HG03135 (cell line): ENCODE measurements at regions not wholly inside any gene's neighbourhood (a gene's known extent, or its start where the extent isn't known, plus 50 kb on each side); places are given as distances from the start of the nearest gene placed in this dataset.

Experiments used
- ATAC-seq: cut with Tn5 transposase; IDR thresholded peaks from one replicate; pipeline ENCODE4 v1.9.1; 2021; ENCODE audit warnings: mild to moderate bottlenecking, moderate library complexity; ENCODE audit not compliant: unreplicated experiment

DNA sequence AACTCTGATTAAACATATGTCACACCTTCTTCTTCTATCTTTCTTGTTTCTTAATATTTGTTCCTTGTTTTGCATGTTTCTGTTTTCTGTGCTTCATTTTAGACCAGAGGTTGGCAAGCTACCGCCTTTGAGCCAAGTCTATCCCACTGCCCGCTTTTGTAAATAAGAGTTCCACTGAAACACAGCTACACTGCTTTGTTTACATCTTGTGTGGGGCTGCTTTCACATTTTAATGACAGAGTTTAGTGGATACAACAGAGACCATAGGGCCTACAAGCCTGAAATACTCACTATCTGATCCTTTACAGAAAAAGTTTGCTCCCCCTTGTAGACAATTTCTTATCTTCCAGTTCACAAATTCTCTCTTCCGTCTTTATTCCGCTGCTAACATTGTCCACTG, 109.4 kb upstream of the SPACA1 start:
- ATAC-seq = no peak

DNA sequence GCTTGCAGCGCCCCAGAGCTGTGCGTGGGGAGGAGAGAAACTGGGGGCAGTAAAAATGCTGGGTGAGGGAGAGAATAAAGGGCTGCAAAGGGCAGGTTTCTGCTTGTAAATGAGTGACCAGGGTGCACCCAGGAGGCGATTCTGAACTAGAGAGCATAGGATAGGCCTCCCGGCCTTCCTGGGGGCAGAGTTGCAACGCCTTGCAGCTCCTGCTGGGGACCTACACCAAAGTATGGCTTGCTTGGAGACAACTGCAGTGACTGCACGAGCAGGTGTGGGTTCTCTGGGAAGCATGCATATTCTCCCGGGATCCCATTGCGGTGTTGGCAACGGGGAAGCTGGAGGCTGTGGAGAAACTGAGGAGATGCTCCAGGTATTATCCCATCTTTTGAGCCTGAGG, 111.6 kb upstream of the SPACA1 start:
- ATAC-seq = no peak

DNA sequence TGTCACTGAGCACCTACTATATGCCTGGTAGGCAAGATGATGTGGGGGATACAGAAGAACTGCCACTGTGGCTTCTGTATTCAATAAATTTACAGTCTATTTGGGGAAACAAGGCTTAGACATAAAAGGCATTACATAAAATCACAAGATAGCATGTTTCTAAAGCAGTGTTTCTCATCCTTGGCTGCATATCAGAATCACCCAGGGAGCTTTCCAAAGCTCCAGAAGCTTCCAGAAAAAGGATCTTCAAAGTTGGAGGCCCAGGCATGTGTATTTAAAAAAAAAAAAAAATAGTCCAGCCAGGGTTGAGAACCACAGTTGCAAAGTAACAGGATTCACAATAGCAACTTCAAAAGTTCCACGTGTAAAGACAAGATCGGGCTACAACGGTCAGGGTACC, 112.4 kb upstream of the SPACA1 start:
- ATAC-seq = no peak

DNA sequence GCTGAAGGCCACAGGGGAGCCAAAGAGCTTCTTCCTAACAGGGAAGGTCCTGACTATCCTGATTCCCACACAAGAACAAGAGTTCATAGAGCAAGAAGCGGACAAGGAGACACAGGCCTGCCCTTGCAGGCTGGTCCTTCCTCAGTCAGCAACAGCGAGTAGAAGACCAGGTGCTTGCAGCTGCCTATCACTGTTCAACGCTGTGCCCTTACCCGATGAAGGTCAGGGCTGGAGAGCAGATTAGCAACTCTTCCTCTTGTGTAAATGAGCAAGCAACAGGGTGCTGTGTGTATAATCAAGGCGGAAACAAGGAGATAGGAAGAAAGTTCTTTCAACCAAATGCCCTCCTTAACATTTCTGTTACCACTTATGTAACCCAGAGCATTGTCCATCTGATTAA, 115.3 kb upstream of the SPACA1 start:
- ATAC-seq = no peak

DNA sequence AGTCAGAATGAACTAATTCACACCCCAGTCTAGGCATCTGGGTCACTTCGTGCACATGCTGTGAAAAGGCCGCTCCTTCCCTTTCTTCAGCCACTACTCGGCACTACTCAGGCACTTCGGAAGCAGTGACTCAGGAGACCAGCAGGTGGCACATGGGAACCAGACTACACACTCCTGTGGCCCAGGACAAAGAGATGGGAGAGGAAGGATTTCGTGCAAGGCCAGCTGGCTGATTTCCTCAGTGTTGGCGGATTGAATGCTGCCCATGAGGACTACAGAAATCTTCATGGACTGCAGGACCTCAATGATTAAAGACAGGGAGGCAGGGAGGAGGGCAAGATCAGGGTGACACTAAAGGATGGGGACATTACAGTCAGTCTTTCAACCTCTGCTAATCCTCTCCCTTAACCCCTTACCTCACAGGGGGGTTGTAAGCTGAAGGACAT, 117.8 kb upstream of the SPACA1 start:
- ATAC-seq = no peak

DNA sequence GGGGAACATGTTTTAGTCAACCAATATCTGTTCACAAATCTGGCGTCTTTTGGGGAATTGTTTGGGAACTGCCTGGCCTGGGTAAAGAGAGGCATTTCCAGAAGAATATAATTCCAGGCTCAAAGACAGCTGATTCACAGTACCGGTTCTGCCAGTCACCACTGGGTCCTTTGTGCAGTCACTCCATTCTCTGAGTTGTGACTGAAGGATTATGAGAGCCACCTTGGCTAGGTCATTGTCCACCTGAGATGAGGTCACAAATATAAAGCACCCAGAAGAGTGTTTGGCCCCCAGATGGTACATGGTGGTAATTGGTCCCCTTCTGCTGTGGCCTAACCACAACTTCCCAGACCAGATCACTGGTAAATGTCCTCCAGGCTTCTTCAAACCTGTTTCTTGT, 121.0 kb upstream of the SPACA1 start:
- ATAC-seq = no peak

DNA sequence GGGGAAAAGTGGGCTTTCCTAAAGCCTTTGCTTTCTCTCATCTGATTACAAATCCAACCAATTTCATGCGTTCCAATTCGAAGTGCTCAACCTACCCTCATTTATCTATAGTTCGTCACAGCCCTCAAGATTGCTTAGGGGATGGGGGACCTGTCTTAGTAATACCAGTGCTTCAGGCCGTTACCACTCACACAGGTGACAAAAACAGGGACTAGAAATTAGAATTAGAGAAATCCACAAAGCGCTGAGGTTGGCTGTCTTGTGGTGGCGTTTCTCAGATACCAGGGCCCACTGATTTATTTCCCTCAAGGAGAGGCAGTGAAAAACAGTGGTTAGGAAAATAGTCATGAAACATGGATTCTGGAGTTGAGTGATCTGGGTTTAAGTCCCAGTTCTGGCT, 121.6 kb upstream of the SPACA1 start:
- no peak for ATAC-seq

DNA sequence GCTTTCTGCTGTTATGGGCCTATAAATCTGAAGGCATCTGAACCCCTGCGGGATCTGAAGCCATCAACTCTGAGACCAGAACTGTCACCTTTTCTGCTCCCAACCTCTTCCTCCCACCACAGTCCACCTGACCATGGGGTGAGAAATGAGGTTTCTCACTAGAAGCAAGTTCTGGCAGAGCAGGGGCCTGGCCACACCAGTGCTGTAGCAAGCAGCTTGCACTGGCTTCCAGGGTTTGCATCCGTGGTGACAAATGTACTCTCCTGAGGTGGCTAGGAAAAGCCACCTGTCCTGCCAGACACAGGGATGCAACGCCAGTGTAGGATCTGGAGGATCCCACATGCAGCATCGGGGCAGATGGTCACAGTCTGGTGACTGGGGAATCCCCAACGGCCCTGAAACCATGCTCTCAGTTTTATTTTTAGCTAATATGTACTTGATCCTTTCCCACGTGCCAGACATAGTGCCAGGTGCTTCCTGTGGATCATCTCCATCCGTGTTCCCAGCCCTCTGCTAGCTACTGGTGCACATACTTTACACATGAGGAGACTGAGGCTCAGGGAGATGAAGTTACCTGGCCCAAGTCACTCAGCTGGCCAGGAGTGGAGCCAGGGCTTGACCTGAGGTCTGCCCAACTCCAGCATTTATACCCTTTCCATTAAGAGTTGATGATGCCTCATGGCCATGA, 122.1 kb upstream of the SPACA1 start:
- peak; percentile 50 for ATAC-seq

DNA sequence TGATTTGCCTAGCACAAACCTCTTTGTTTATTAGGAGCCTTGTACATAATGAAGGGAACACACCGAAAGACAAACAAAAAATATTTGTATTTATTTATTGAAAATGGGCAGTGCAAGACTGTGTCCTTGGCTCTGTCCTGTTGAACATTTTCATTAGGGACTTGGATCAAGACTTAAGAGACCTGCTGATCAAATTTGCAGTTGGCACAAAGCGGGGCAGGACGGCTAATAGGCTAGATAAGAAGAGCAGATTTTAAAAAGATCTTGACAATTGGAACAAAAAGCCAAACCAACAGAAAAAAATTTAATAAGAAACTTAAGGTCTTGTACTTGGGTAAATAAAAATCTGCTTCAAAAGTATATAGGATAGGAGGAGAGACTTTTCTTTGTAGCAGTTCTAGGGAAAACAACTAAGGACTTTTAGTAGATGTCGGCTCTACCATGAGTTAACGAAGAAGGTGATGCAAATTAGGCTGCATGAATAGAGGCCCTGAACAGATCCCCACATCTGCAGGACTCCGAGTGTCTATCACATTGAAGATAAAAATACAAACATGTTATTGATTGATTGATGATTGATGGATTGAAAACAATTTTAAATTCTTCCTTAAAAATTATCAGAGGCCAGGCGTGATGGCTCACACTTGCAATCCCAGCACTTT, 124.1 kb upstream of the SPACA1 start:
- ATAC-seq = no peak

DNA sequence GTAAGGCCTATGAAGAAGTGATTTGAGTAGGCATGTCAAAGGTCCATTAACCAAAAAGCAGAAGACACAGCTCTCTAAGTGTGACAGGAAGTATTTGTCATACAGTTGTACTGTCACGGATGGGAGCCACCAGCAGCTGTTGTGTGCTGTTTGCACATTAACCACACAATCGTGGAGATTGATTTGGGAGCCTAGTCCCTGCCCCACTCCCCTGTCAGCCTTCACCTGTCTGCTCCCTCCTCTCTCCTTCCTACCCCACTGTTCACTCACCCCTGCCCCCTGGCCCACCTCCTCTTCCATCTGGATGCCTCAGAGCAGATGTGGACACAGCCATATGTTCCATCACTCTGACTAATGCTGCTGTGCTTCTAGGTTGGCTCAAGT, 124.7 kb upstream of the SPACA1 start:
- ATAC-seq = peak; percentile 75

DNA sequence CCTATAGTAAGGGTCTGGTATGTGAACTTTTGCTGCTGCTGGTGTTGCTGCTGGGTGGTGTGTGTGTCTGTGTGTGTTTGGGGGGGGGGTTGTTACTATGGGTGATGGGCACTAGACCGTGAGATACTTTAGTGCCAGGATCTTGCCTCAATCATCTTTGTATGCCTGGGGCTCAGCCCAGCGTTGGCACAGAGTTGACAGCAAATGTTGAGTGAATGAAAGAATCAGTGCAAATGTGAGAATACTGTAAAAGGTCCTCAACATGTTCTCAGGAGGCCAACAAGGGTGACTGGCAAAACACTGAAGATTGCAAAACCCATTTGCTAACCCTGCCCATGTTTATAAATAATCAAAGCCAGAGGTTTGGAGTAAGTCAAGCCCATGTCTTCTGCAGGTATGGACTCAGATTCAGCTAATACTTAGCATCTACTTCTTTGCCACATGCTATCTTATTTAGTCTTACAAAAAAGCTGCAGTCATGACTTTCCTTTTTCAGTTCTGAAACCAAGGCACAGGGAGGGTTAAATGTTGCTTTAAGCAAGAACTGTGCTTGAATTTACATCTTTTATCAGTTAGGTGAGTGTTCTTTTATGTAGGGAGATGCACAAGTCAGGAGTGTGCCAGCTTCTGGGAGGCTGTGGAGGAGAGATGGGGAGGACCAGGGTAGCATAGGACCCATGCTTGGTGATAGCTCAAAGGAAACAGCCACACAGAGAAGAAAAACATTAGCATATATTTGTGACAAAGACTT, 125.3 kb upstream of the SPACA1 start:
- ATAC-seq = peak; percentile 13

DNA sequence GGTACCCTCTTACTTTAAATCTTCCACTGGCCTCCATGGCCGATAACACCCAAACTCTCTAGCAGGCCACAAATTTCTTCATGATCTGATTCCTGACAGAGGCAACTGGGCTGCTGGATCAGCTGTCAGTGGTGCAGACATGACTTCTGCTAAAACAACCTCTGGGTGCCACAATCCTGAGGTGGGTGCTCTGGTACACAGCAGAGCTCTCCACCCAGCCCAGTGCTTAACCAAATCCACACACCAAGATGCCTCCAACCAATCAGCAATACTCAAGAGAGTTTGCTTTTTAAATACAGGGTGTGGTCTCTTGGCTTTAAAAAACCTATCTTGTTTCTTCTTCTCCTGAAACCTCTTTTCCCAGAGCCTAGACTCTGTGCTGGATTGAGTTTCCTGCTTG, 126.6 kb upstream of the SPACA1 start:
- ATAC-seq = no peak

DNA sequence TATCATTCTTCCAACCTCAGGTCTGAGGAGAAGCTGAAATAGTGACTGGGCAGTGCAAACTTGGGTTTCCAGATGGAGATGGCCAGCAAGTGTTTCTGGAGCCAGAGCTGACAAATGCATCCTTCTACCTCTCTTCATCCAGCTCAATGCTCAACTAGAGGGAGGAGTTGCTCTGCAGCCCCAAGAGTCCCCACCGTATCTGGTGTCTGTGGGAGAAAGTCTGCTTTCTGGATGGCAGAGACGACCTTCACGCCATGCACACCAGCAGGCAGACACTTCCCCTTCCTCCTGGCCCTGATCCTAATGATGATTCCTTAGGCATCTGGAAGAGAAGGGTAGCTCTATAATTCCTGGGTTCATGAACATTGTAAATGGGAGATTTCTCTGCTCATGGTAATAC, 127.4 kb upstream of the SPACA1 start:
- ATAC-seq = no peak

DNA sequence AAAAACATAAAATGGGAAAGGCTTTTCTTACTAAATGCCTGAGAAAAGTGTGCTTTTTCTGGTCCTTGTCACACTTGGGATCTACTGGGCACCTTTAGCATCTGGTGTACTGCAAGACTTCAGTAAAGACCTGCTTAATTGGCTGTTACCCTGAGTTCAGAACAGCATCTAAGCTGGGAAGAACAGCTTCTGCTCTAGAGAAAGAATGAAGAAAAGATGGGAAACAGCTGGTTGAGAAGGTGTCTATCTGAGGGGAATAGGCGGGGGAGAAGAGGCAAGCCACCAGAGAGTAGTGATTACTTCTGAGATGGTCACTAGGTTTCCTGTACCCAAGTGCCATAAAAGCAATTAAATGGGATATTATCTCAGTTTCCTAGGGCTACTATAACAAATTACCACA, 128.2 kb upstream of the SPACA1 start:
- ATAC-seq = no peak

DNA sequence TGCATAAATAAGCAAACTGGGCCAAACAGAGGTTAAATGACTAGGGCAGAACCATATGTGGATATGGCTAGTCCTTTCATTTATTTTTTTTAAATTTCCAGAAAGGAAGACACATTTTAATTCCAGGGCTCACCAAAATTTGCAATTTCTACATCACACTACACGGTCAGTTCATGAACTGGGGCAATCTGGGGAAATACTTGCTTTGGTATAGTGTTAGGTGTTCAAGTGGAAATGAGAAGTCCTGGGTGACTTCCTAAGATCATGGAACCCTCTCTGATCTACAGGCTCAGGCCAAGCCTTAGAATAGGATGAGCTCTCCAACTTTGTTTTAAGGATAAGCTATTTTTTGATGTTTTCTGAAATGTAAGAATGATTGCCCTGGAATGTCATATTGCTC, 128.6 kb upstream of the SPACA1 start:
- ATAC-seq = no peak

DNA sequence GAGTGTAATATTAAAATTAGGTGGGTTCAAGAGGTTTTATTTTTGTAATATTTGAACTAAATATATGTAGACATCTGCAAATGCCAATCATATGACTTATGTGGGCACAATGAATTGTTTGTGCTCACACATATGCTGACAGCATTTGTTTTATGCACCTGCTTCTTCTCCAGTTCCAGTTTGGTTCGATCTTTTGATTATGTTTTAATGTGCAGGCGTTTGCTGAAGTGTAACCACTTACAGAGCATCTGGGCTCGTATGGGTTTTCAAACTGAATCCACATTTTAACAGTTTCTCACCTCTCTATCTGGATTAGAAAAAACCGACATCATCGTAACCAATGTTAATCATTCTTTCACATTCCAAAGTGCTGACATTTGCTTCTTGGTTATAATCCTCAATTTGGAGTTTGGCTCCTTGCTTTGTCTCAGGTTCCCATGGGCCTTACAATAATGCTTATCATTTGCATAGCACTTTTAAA, 129.1 kb upstream of the SPACA1 start:
- ATAC-seq = no peak

DNA sequence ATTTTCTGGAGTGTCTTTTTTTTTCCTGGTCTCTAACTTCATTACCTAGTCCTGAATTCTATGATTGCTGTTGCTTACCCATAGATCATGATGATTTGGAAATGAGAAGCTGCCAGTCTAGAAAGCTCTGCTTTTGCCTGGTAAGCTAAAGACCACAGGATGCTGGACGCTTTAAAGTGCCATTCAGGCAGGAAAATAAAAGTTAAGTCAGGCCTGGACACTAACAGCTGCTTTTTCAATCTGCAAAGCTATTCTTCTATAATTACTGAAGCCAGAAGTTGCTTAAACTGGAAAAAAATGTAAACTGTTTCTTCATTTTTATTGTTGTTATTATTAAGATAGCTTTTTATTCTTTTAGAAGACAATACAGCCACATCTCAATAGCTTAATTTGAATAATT, 129.8 kb upstream of the SPACA1 start:
- ATAC-seq = no peak

DNA sequence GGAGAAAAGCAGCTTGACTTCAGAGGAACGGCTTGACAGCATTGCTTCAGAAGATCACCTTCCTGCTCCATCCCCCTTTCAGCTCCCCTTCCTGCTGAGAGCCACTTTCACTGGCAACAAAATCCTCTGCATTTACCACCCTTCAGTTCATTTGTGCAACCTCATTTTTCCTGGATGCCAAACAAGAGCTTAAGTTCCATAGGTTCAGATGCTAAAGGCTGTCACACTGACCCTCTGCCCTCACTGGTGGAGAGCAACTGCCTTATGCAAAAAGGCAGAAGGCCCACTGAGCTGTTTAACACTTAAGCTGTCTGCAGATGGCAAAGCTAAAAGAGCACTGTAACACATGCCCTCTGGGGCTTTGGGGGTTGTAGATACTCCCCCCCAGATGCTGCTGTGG, 131.2 kb upstream of the SPACA1 start:
- no peak for ATAC-seq

DNA sequence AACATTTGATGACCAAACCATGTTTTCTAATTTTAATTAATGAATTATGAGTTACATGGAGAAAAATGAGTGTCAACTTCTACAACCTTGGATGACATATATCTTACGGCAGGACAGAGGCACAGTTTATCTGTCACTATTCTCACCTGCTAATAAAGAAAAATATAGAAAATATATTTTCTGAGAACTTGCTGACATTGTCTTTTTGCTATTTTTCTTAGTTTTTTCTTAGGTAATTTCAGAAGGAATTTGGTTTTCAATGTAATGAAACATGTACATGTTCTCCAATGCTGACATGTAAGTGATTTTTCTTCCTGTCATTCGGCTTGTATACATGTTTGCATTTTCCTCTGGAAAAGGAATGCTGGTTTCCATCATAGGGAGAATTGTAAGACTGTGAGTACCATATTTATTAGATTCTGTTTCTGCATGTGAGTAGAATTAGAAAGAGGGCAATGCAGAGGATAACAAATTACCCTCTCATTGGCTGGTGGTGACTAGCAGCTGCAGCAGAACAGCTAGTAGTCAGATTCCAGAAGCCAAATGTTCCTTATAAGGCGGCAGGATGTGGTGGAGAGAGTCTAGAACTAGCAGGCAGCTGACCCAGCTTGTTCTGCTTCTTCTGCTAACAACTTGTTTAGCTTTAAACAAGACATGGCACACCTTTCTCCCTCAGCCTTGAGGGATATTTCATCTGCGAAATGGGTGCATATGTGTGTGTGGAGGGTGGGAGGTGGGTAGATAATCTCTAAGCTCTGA, 132.8 kb upstream of the SPACA1 start:
- no peak for ATAC-seq

DNA sequence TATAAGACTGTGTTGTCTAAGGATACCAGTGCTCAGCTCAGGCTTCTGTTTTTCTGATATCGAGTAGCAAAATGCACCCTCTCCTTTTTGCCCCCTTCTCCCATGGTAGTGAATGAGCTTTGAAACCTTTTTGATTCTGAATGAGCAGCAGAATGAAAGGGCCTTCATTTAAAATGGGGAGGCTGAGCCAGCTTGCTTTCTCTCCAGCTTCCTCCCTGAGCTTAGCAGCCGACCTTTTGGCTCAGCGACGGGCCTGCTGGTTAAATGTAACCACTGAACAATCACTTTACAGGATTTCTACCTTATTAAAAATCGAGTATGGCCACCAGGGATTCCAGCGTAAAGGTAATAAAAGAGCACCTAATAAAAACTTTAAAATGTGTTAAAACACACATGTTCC, 133.7 kb upstream of the SPACA1 start:
- no peak for ATAC-seq

DNA sequence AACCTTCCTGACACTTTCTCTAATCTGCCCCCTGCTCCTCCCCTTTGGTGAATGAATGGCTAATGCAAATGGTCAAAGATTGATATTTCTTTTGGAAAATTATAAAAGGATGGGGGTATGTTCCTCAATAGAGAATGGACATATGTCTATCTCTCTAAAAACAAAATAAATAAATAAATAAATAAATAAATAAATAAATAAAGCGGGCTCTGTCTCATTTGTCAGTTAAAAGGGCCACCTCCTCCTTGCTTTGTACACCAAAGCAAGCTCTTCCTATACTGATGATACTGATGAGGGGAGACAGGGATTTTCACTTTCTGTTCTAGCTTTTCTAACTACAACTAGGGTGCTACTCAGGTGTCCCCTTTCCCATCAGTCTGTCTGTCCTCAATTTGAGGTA, 135.5 kb upstream of the SPACA1 start:
- ATAC-seq = no peak
